ENCODE measurements at regions not wholly inside any gene's neighbourhood (a gene's known extent, or its start where the extent isn't known, plus 50 kb on each side); places are given as distances from the start of the nearest gene placed in this dataset.

DNA sequence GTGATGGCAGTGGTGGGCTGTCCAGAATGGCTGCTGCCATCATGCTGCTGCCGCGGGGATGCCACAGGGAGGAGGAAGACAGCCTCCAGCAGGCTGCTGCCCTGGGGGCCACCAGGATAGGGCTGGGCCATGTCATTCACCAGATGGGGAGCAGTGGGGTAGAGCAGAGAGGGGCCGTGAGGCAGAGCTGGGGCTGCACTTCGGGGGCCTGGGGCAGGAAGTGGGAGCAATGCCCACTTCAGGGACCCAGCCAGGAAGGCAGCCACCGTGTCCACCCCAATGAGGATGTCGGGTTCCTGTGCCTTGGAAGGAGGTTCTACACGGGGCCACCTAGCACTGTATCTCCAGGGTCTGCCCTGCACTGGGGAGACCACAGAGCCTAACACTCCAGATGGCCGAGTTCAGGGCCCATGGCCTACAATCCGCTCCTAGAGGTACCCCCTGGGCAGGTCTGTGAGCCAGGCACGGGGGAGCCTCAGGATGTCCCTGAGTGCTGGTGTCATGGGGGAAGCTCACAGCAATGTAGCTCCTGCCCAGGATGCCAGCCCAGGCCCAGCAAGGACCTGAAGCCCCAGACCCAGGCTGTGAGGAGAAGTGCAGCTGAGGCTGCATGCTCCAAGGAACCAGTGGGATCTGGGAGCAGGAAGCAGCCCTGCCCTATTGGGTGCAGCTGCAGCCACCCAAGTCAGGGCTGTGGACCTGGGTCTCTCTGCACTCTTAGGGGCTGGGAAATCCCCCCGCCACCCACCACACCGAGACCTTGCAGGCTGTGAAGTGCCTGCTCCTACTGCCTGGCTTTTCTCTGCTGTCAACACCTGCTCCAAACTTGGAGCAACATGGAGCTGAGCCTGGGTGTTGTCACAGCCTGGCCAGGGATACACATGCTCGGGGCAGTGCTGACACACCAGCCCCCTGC lies 140.3 kb downstream of the PDHA2 start (continued):
- TF ChIP-seq ZNF462 (CRISPR knock-in tag; IDR thresholded peaks at IDR 0.05) = no peak
- no peak for TF ChIP-seq NANOG (IDR thresholded peaks at IDR 0.05; ENCODE audit: borderline replicate concordance)
- no peak for TF ChIP-seq ETS1 (IDR thresholded peaks at IDR 0.05)
- TF ChIP-seq CREB1 (CRISPR knock-in tag; IDR thresholded peaks at IDR 0.05; ENCODE audit: low read depth) = no peak

- no peak overlapping the region for H3K4me3 Mint-ChIP-seq
- peaks cover 8% of the 10 kb centered on the region for H3K9me2 ChIP-seq (ENCODE audit: insufficient read depth)
- no peak for ATAC-seq
- no peak for DNase-seq (ENCODE audit: low spot score)
- no peaks in the 10 kb centered on the region for H3K27me3 ChIP-seq (ENCODE audit: insufficient read depth)
- H3K9me3 Mint-ChIP-seq = peaks cover 42% of the 10 kb centered on the region
- H3K36me3 ChIP-seq (ENCODE audit: insufficient read depth) = no peaks in the 10 kb centered on the region
- no peak overlapping the region for H3K4me3 ChIP-seq
- no peak overlapping the region for H3K4me2 ChIP-seq
- H3K79me2 ChIP-seq (replicated peaks; ENCODE audit: insufficient read depth) = no peaks in the 10 kb centered on the region
- no peaks in the 10 kb centered on the region for H3K4me1 ChIP-seq (ENCODE audit: insufficient read depth)
- no peaks in the 10 kb centered on the region for H4K20me1 ChIP-seq (replicated peaks; ENCODE audit: insufficient read depth)
- peaks cover 28% of the 10 kb centered on the region for H3K36me3 Mint-ChIP-seq (ENCODE audit: low read depth)
- H3K27me3 Mint-ChIP-seq (ENCODE audit: insufficient read depth, low read depth, poor library complexity) = peaks cover 3% of the 10 kb centered on the region
- no peak overlapping the region for H3K27ac Mint-ChIP-seq
- H3K27ac ChIP-seq (ENCODE audit: low read depth) = no peak overlapping the region
- peaks cover 3% of the 10 kb centered on the region; the same call in 1 of the 3 replicates for H3K4me1 Mint-ChIP-seq
- H2AFZ ChIP-seq = no peak overlapping the region
- no peaks in the 10 kb centered on the region for H3F3A ChIP-seq (replicated peaks; ENCODE audit: low read depth)
- no peak for TF ChIP-seq STAT1 (IDR thresholded peaks at IDR 0.05; ENCODE audit: unreplicated experiment)
- TF ChIP-seq CREB1 (CRISPR knock-in tag; IDR thresholded peaks at IDR 0.05; ENCODE audit: low read depth) = no peak
- TF ChIP-seq EZH2 (IDR thresholded peaks at IDR 0.05; ENCODE audit: low read depth, unreplicated experiment) = no peak
- TF ChIP-seq, protein P1, sequence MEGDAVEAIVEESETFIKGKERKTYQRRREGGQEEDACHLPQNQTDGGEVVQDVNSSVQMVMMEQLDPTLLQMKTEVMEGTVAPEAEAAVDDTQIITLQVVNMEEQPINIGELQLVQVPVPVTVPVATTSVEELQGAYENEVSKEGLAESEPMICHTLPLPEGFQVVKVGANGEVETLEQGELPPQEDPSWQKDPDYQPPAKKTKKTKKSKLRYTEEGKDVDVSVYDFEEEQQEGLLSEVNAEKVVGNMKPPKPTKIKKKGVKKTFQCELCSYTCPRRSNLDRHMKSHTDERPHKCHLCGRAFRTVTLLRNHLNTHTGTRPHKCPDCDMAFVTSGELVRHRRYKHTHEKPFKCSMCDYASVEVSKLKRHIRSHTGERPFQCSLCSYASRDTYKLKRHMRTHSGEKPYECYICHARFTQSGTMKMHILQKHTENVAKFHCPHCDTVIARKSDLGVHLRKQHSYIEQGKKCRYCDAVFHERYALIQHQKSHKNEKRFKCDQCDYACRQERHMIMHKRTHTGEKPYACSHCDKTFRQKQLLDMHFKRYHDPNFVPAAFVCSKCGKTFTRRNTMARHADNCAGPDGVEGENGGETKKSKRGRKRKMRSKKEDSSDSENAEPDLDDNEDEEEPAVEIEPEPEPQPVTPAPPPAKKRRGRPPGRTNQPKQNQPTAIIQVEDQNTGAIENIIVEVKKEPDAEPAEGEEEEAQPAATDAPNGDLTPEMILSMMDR (conservative IDR thresholded peaks at IDR 0.05; ENCODE audit: low read depth in 2 of 2) = no peak
- no peak for TF ChIP-seq ZNF114 (CRISPR knock-in tag; IDR thresholded peaks at IDR 0.05)
Measured at GRCh38 chr4:95980877-95981360, 141.0 kb downstream of the PDHA2 start.

All from GM23338 (cell line).